ENCODE measurements at regions not wholly inside any gene's neighbourhood (a gene's known extent, or its start where the extent isn't known, plus 50 kb on each side); places are given as distances from the start of the nearest gene placed in this dataset.

GRCh38 chr15:66909381-66909890, 156.0 kb upstream of the SMAD3 start:
- POLR2A ChIA-PET = no interaction called here

GRCh38 chr15:66911131-66911700, 154.2 kb upstream of the SMAD3 start:
- DNase-seq (ENCODE audit: low spot score) (no peak), ATAC-seq (no peak)
- peaks cover 4% of the 10 kb centered on the region; the same call in 1 of the 2 replicates for H3K4me1 Mint-ChIP-seq
- no peak overlapping the region for H3K4me3 Mint-ChIP-seq
- no peak overlapping the region for H3K27ac Mint-ChIP-seq
- ChIA-PET CTCF (interaction anchor here (0.7 to 1.9 kb wide), 2 partner anchors 9 to 11 kb away, joined by 3 to 10 read pairs; no protein-coding TSS in a partner anchor), POLR2A (no interaction called here)
- peaks cover 9% of the 10 kb centered on the region for H3K9me3 Mint-ChIP-seq
- no peaks in the 10 kb centered on the region for H3K36me3 Mint-ChIP-seq
- H3K27me3 Mint-ChIP-seq (ENCODE audit: low read depth) = peaks cover 9% of the 10 kb centered on the region; the same call in 1 of the 2 replicates
- TF ChIP-seq MLX (CRISPR knock-in tag; IDR thresholded peaks at IDR 0.05) (no peak), CDX4 (CRISPR knock-in tag; IDR thresholded peaks at IDR 0.05; ENCODE audit: borderline replicate concordance) (no peak), ZNF219 (CRISPR knock-in tag; IDR thresholded peaks at IDR 0.05; ENCODE audit: borderline replicate concordance) (no peak), ZNF416 (CRISPR knock-in tag; IDR thresholded peaks at IDR 0.05) (no peak), TEAD1 (CRISPR knock-in tag; IDR thresholded peaks at IDR 0.05) (no peak), TEAD4 (CRISPR knock-in tag; IDR thresholded peaks at IDR 0.05) (no peak)

More at GRCh38 chr15:66909381-66909890, 156.0 kb upstream of the SMAD3 start:
- DNase-seq (ENCODE audit: low spot score) = no peak
- Mint-ChIP-seq H3K4me3 (no peak overlapping the region), H3K36me3 (no peaks in the 10 kb centered on the region), H3K27ac (no peak overlapping the region), H3K27me3 (ENCODE audit: low read depth) (no peaks in the 10 kb centered on the region), H3K9me3 (peaks cover 11% of the 10 kb centered on the region; the same call in 1 of the 2 replicates), H3K4me1 (peaks cover 4% of the 10 kb centered on the region; the same call in 1 of the 2 replicates)
- CTCF ChIA-PET = interaction anchor here (0.6 to 2.0 kb wide), 6 partner anchors 10 to 394 kb away, joined by 3 to 8 read pairs (median 4); no protein-coding TSS in a partner anchor
- no peak for ATAC-seq
- no peak for TF ChIP-seq FOXP4 (CRISPR knock-in tag; IDR thresholded peaks at IDR 0.05)
- TF ChIP-seq KAT7 (CRISPR knock-in tag; IDR thresholded peaks at IDR 0.05; ENCODE audit: borderline replicate concordance) = no peak
- no peak for TF ChIP-seq JAZF1 (CRISPR knock-in tag; IDR thresholded peaks at IDR 0.05)
- TF ChIP-seq FOXK1 (CRISPR knock-in tag; IDR thresholded peaks at IDR 0.05) = no peak
- TF ChIP-seq SP1 (CRISPR knock-in tag; conservative IDR thresholded peaks at IDR 0.05) = no peak
- no peak for TF ChIP-seq ZSCAN18 (CRISPR knock-in tag; IDR thresholded peaks at IDR 0.05)
- TF ChIP-seq RELA (CRISPR knock-in tag; IDR thresholded peaks at IDR 0.05; ENCODE audit: borderline replicate concordance) = no peak
- no peak for TF ChIP-seq ZNF232 (CRISPR knock-in tag; IDR thresholded peaks at IDR 0.05)
- no peak for TF ChIP-seq GRHL2 (CRISPR knock-in tag; IDR thresholded peaks at IDR 0.05; ENCODE audit: insufficient replicate concordance, severe bottlenecking)
- TF ChIP-seq ARID4B (CRISPR knock-in tag; IDR thresholded peaks at IDR 0.05; ENCODE audit: borderline replicate concordance) = no peak
- TF ChIP-seq MYBL2 (CRISPR knock-in tag; IDR thresholded peaks at IDR 0.05) = no peak
